ENCODE measurements at regions not wholly inside any gene's neighbourhood (a gene's known extent, or its start where the extent isn't known, plus 50 kb on each side); places are given as distances from the start of the nearest gene placed in this dataset.

- 70 to 76% methylated on average over 19 to 20 of the region's 20 CpGs for WGBS, 2 donors
- Histone ChIP-seq H3K27ac (no peak overlapping the region), H3K4me3 (replicated peaks in 1 of 3) (no peak overlapping the region), H3K9me3 (no peaks in the 10 kb centered on the region), H3K4me1 (peaks cover 6 to 17% of the 10 kb centered on the region in 2 donors), H3K27me3 (peaks cover 17% of the 10 kb centered on the region), H3K36me3 (no peaks in the 10 kb centered on the region)
- DNase-seq = no peak
- TF ChIP-seq CTCF (IDR thresholded peaks at IDR 0.05) = no peak
- no peak for TF ChIP-seq POLR2A (IDR thresholded peaks at IDR 0.05)
- intact Hi-C loops (cut with DNase I) = no loop called here
Observed at GRCh38 chr12:54129028-54129903, 59.5 kb downstream of the SMUG1 start.
